Endothelial cell of umbilical vein (primary cell): ENCODE measurements at regions not wholly inside any gene's neighbourhood (a gene's known extent, or its start where the extent isn't known, plus 50 kb on each side); places are given as distances from the start of the nearest gene placed in this dataset.

Experiments used
- BruUV-seq: library from RNA; stranded (reverse); fragments of 400-500 nt; replicated peaks from 2 replicates; lab custom pipeline; 2021; lab: Mats Ljungman, UMichigan
- CTCF ChIA-PET: fragments of 300-600, 350-600 bp; sonication (Branson Sonifier 250); formaldehyde crosslinking; loops from one replicate; lab custom pipeline; 2021; ENCODE audit warnings: antibody characterized with exemption, inconsistent platforms; lab: Charles Lee
- POLR2A ChIA-PET: fragments of 300-600, 350-600 bp; sonication (Branson Sonifier 250); formaldehyde crosslinking; loops from one replicate; lab custom pipeline; 2021; ENCODE audit warnings: antibody characterized with exemption, inconsistent platforms; lab: Charles Lee
- DNase-seq: peaks from one replicate; pipeline ENCODE4 v3.0.0-alpha.2; 2011; ENCODE audit warnings: low read depth, low spot score
- FAIRE-seq: peaks from 2 replicates; lab custom pipeline; 2011; peaks lifted over from hg19 to GRCh38; lab: Jason Lieb, UNC
- H2AFZ ChIP-seq: 2 replicates; pipeline ENCODE4 v1.6.0; 2012; ENCODE audit warnings: low read depth, low read length, control low read depth, inconsistent platforms
- H3K27ac ChIP-seq: 2 replicates; pipeline ENCODE4 v1.5.1; 2011; ENCODE audit warnings: low read depth, mild to moderate bottlenecking, control low read depth, low read length, moderate library complexity; ENCODE audit not compliant: insufficient read depth
- H3K27me3 ChIP-seq, 2 experiments: 2 replicates each; pipeline versions ENCODE4 v1.6.0 to v1.6.1; 2011; ENCODE audit warnings: low read length in 2 of 2, mixed read lengths in 1 of 2; ENCODE audit not compliant: control insufficient read depth in 2 of 2, insufficient read depth in 2 of 2
- H3K36me3 ChIP-seq, 2 experiments: 2 replicates in 1 of 2; 3 replicates in 1 of 2; pipeline ENCODE4 v1.5.1; 2011; ENCODE audit warnings: low read length in 2 of 2, mild to moderate bottlenecking in 1 of 2, moderate library complexity in 1 of 2; ENCODE audit not compliant: control insufficient read depth in 2 of 2, insufficient read depth in 2 of 2; ENCODE audit errors: extremely low read depth in 1 of 2
- H3K4me1 ChIP-seq: 3 replicates; pipeline ENCODE4 v1.5.1; 2011; ENCODE audit warnings: mild to moderate bottlenecking, low read length; ENCODE audit not compliant: control insufficient read depth, insufficient read depth; ENCODE audit errors: extremely low read depth
- H3K4me2 ChIP-seq: 2 replicates; pipeline ENCODE4 v1.6.1; 2011; ENCODE audit warnings: low read length, control low read depth, mixed read lengths; ENCODE audit not compliant: insufficient read depth
- H3K4me3 ChIP-seq, 3 experiments: fragments of 200-600 bp in 1 of 3; sonication (generic), shearing (Covaris generic) in 1 of 3; replicated peaks in 1 of 3; 2 replicates each; pipeline ENCODE4 v1.5.1; 2011 to 2016; ENCODE audit warnings: control low read depth in 3 of 3, low read length in 3 of 3, mild to moderate bottlenecking in 2 of 3, inconsistent platforms in 1 of 3, low read depth in 1 of 3, moderate library complexity in 1 of 3; ENCODE audit not compliant: insufficient read depth in 1 of 3
- H3K79me2 ChIP-seq: 2 replicates; pipeline ENCODE4 v1.6.0; 2012; ENCODE audit warnings: low read length, inconsistent platforms; ENCODE audit not compliant: control insufficient read depth, insufficient read depth
- H3K9ac ChIP-seq: replicated peaks from 2 replicates; pipeline ENCODE3; 2011; ENCODE audit warnings: low read length, control low read depth; ENCODE audit not compliant: insufficient read depth; ENCODE audit errors: extremely low read depth
- H3K9me1 ChIP-seq: replicated peaks from 3 replicates; pipeline ENCODE4 v1.6.0; 2011; ENCODE audit warnings: mild to moderate bottlenecking, low read length; ENCODE audit not compliant: control insufficient read depth, insufficient read depth; ENCODE audit errors: extremely low read depth
- H3K9me3 ChIP-seq: replicated peaks from 2 replicates; pipeline ENCODE4 v1.5.1; 2012; ENCODE audit warnings: low read length, inconsistent platforms; ENCODE audit not compliant: control insufficient read depth, insufficient read depth
- H4K20me1 ChIP-seq: replicated peaks from 2 replicates; pipeline ENCODE3; 2011; ENCODE audit warnings: mild to moderate bottlenecking, low read length; ENCODE audit not compliant: control insufficient read depth, insufficient read depth; ENCODE audit errors: extremely low read depth
- GATA2 ChIP-seq: IDR thresholded peaks from 2 replicates; pipeline ENCODE4 v1.7.0; 2011; ENCODE audit warnings: low read depth, mild to moderate bottlenecking, moderate library complexity, mixed read lengths, low read length; ENCODE audit not compliant: insufficient read length, insufficient read depth
- MYC ChIP-seq: IDR thresholded peaks from one replicate; pipeline ENCODE4 v1.6.1; 2011; ENCODE audit warnings: mild to moderate bottlenecking, low read depth, low read length
- POLR2A ChIP-seq: IDR thresholded peaks from 2 replicates; pipeline ENCODE4 v1.6.1; 2012; ENCODE audit warnings: low read depth, mild to moderate bottlenecking, control low read depth, low read length
- POLR2AphosphoS5 ChIP-seq: IDR thresholded peaks from 2 replicates; pipeline ENCODE4 v1.6.1; 2012; ENCODE audit warnings: low read depth, mild to moderate bottlenecking, control low read depth, low read length, moderate library complexity; ENCODE audit not compliant: insufficient read depth
- dilution Hi-C: fragments of 300-500 bp; cut with MboI; formaldehyde crosslinking; loops from one replicate; pipeline ENCODE4 v1.15.0; 2019; ENCODE audit warnings: low sequenced_read_pairs; ENCODE audit not compliant: extremely low pct_ligation_motif_present
- intact Hi-C: fragments of 100-400 bp; cut with micrococcal nuclease; formaldehyde crosslinking; loops from one replicate; pipeline ENCODE4 v1.10.0; 2022
- TF ChIP-seq, protein P1 (sequence below): IDR thresholded peaks from 2 replicates; pipeline ENCODE4 v1.6.1; 2011; ENCODE audit not compliant: insufficient read depth, insufficient read length
- TF ChIP-seq, protein P2 (sequence below), 2 donors: IDR thresholded peaks; 1 replicate in 1 of 2; 2 replicates in 1 of 2; pipeline ENCODE4 v1.5.1; 2011; ENCODE audit warnings: low read length in 2 of 2, mild to moderate bottlenecking in 2 of 2, moderate library complexity in 2 of 2, control low read depth in 1 of 2, inconsistent platforms in 1 of 2, low read depth in 1 of 2; ENCODE audit not compliant: insufficient read depth in 1 of 2; ENCODE audit errors: extremely low read depth in 1 of 2

DNA sequence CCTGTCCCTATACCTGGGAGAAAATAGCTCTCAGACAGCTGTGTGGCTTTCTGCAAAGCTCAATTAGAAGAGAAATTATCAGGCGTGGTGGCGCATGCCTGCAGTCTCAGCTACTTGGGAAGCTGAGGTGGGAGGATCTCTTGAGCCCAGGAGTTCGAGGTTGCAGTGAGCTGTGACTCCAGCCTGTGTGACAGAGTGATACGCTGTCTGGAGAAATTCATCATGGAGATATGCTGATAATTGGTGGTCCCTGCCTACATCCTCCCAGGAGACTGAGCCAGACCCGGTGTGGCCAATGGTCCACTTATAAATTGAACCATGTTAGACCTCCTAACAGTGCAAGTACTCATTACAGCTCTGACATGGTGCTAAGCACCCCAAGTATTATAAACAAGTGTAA lies 58.7 kb upstream of the ZNF599 start:
- DNase-seq (no peak), FAIRE-seq (no peak)
- Histone ChIP-seq H3K4me3 (no peak overlapping the region), H3K4me1 (no peaks in the 10 kb centered on the region), H3K9me3 (no peaks in the 10 kb centered on the region), H3K9me1 (no peaks in the 10 kb centered on the region), H3K27ac (no peak overlapping the region), H3K4me2 (no peak overlapping the region), H3K9ac (no peak overlapping the region), H3K27me3 (peaks cover 0 to 4% of the 10 kb centered on the region in 2 experiments), H2AFZ (no peak overlapping the region), H3K79me2 (no peaks in the 10 kb centered on the region), H4K20me1 (no peaks in the 10 kb centered on the region), H3K36me3 (no peaks in the 10 kb centered on the region)
- dilution Hi-C loops = no loop called here
- ChIA-PET POLR2A (no interaction called here), CTCF (no interaction called here)
- TF ChIP-seq, protein P1, sequence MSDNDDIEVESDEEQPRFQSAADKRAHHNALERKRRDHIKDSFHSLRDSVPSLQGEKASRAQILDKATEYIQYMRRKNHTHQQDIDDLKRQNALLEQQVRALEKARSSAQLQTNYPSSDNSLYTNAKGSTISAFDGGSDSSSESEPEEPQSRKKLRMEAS = no peak
- TF ChIP-seq, protein P2, sequence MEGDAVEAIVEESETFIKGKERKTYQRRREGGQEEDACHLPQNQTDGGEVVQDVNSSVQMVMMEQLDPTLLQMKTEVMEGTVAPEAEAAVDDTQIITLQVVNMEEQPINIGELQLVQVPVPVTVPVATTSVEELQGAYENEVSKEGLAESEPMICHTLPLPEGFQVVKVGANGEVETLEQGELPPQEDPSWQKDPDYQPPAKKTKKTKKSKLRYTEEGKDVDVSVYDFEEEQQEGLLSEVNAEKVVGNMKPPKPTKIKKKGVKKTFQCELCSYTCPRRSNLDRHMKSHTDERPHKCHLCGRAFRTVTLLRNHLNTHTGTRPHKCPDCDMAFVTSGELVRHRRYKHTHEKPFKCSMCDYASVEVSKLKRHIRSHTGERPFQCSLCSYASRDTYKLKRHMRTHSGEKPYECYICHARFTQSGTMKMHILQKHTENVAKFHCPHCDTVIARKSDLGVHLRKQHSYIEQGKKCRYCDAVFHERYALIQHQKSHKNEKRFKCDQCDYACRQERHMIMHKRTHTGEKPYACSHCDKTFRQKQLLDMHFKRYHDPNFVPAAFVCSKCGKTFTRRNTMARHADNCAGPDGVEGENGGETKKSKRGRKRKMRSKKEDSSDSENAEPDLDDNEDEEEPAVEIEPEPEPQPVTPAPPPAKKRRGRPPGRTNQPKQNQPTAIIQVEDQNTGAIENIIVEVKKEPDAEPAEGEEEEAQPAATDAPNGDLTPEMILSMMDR (IDR thresholded peaks at IDR 0.05; ENCODE audit: extremely low read depth in 1 of 2, insufficient read depth in 1 of 2, low read depth in 1 of 2, low read length in 2 of 2) = no peak
- no peak for TF ChIP-seq POLR2A
- intact Hi-C loops = no loop called here
- BruUV-seq = no TSS peak

DNA sequence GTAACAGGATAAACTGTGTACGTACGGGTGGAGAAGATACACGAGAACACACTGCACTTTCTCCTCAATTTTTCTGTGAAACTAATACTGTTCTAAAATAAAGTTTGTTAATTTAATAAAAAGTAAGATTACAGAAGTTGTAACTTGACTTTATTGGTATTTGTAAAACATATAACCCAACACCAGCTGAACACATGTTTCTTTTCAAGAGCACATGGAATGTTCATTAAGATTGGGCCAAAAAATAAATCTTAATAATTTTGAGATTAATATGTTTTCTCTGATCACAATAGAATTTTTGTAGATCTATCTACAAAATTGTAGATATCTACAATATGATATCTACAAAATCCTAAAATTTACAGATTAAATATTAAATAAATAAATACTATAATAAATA lies 55.1 kb upstream of the ZNF599 start:
- FAIRE-seq (no peak), DNase-seq (no peak)
- H3K36me3 ChIP-seq = no peaks in the 10 kb centered on the region
- no peak overlapping the region for H2AFZ ChIP-seq
- dilution Hi-C loops (no loop called here), intact Hi-C loops (no loop called here)
- H3K4me3 ChIP-seq = no peak overlapping the region
- no peak overlapping the region for H3K27ac ChIP-seq
- H3K9ac ChIP-seq = no peak overlapping the region
- CTCF ChIA-PET = interaction anchor here (1.5 kb wide), 1 partner anchor 216 kb away, joined by 3 read pairs; no protein-coding TSS in a partner anchor
- H3K9me3 ChIP-seq = no peaks in the 10 kb centered on the region
- POLR2A ChIA-PET = no interaction called here
- H3K4me1 ChIP-seq = no peaks in the 10 kb centered on the region
- no peak for TF ChIP-seq POLR2AphosphoS5
- no peak for TF ChIP-seq MYC
- no peak for TF ChIP-seq POLR2A
- no peak for TF ChIP-seq GATA2
- no peaks in the 10 kb centered on the region for H4K20me1 ChIP-seq
- no peaks in the 10 kb centered on the region for H3K9me1 ChIP-seq
- H3K79me2 ChIP-seq = no peaks in the 10 kb centered on the region
- BruUV-seq = no TSS peak
- no peak overlapping the region for H3K4me2 ChIP-seq
- H3K27me3 ChIP-seq = no peaks in the 10 kb centered on the region
